K562 (cell line): ENCODE measurements at regions not wholly inside any gene's neighbourhood (a gene's known extent, or its start where the extent isn't known, plus 50 kb on each side); places are given as distances from the start of the nearest gene placed in this dataset.
A peak's percentile ranks its signal among the peaks of the same experiment; 100 is the strongest.

Source experiments
- ATF7 ChIP-seq: fragments of 450-650 bp; IDR thresholded peaks from 2 replicates; pipeline ENCODE4 v1.7.1; 2014; ENCODE audit warnings: mild to moderate bottlenecking, moderate library complexity
- BMI1 ChIP-seq: fragments of 150-350 bp; IDR thresholded peaks from 2 replicates; pipeline ENCODE4 v1.6.1; 2014; ENCODE audit warnings: low read length
- BRD9 ChIP-seq: fragments of 450-650 bp; IDR thresholded peaks from 2 replicates; pipeline ENCODE4 v1.6.1; 2018; ENCODE audit warnings: low read depth; ENCODE audit not compliant: partially characterized antibody
- GMEB1 ChIP-seq: fragments of 250-450 bp; sonication (Bioruptor Pico); IDR thresholded peaks from 2 replicates; pipeline ENCODE4 v1.4.0; 2020; ENCODE audit warnings: mild to moderate bottlenecking
- HSF4 ChIP-seq: fragments of 250-450 bp; sonication (Bioruptor Pico); IDR thresholded peaks from 2 replicates; pipeline ENCODE4 v2.1.2; 2022; ENCODE audit warnings: mild to moderate bottlenecking, moderate library complexity, borderline replicate concordance
- KDM1A ChIP-seq, 2 experiments: fragments of 450-650 bp; IDR thresholded peaks; 2 replicates each; pipeline ENCODE4 v1.6.1; 2016; ENCODE audit warnings: mild to moderate bottlenecking in 2 of 2
- MAFK ChIP-seq: IDR thresholded peaks from 2 replicates; pipeline ENCODE4 v1.6.1; 2011; ENCODE audit warnings: low read length, improper control_type of control experiment
- MEF2A ChIP-seq: IDR thresholded peaks from 2 replicates; pipeline ENCODE4 v1.6.1; 2011; ENCODE audit warnings: low read depth, mild to moderate bottlenecking, low read length, moderate library complexity; ENCODE audit not compliant: control insufficient read depth
- NR2C2 ChIP-seq, 2 experiments: fragments of 200-800 bp in 1 of 2; sonication (Bioruptor generic) in 1 of 2; sonication (generic) in 1 of 2; formaldehyde crosslinking in 1 of 2; IDR thresholded peaks; 2 replicates each; pipeline versions ENCODE4 v1.6.1 to v1.8.0; 2016 to 2022; ENCODE audit warnings: mild to moderate bottlenecking in 1 of 2, missing compliant biosample characterization in 1 of 2, missing genetic modification characterization in 1 of 2, missing genetic modification reagents in 1 of 2
- PURB ChIP-seq: sonication (generic); formaldehyde crosslinking; IDR thresholded peaks from 2 replicates; pipeline ENCODE4 v1.9.0; 2021; ENCODE audit warnings: low read depth, mild to moderate bottlenecking, missing genetic modification reagents
- PYGO2 ChIP-seq: fragments of 450-650 bp; IDR thresholded peaks from 2 replicates; pipeline ENCODE4 v1.6.1; 2016; ENCODE audit warnings: mild to moderate bottlenecking, missing genetic modification characterization, moderate library complexity, missing compliant biosample characterization
- SLC30A9 ChIP-seq: fragments of 250-450 bp; sonication (Bioruptor Pico); IDR thresholded peaks from 2 replicates; pipeline ENCODE4 v1.8.0; 2022; ENCODE audit warnings: mild to moderate bottlenecking, moderate library complexity
- TRIM28 ChIP-seq: fragments of 450-650 bp; IDR thresholded peaks from 2 replicates; pipeline ENCODE4 v1.6.1; 2017
- U2AF1 ChIP-seq: fragments of 200-400 bp; formaldehyde crosslinking; optimal IDR thresholded peaks from 2 replicates; pipeline ENCODE3; 2017; ENCODE audit warnings: mild to moderate bottlenecking, low read depth, low read length, moderate library complexity
- WHSC1 ChIP-seq: IDR thresholded peaks from one replicate; pipeline ENCODE4 v1.6.1; 2012; ENCODE audit warnings: low read length, control low read depth, inconsistent platforms
- ZNF12 ChIP-seq: sonication (generic); formaldehyde crosslinking; IDR thresholded peaks from 2 replicates; pipeline ENCODE4 v1.4.0; 2020; ENCODE audit warnings: mild to moderate bottlenecking, missing genetic modification reagents
- ZNF589 ChIP-seq: fragments of 200-800 bp; sonication (Bioruptor generic); IDR thresholded peaks from 2 replicates; pipeline ENCODE4 v1.6.1; 2016; ENCODE audit warnings: low read depth, missing genetic modification characterization, missing compliant biosample characterization
- ZNF778 ChIP-seq: fragments of 450-650 bp; formaldehyde crosslinking; IDR thresholded peaks from 2 replicates; pipeline ENCODE4 v1.4.0; 2020; ENCODE audit warnings: mild to moderate bottlenecking, moderate library complexity
- ZSCAN29 ChIP-seq: fragments of 450-650 bp; IDR thresholded peaks from 2 replicates; pipeline ENCODE4 v1.6.1; 2017
- TF ChIP-seq, protein P1 (sequence below): fragments of 250-450 bp; sonication (Bioruptor Pico); IDR thresholded peaks from 2 replicates; pipeline ENCODE4 v1.8.0; 2021; ENCODE audit warnings: mild to moderate bottlenecking, moderate library complexity
- TF ChIP-seq, protein P2 (sequence below): fragments of 450-650 bp; IDR thresholded peaks from 2 replicates; pipeline ENCODE4 v1.6.1; 2016; ENCODE audit warnings: low read depth

DNA sequence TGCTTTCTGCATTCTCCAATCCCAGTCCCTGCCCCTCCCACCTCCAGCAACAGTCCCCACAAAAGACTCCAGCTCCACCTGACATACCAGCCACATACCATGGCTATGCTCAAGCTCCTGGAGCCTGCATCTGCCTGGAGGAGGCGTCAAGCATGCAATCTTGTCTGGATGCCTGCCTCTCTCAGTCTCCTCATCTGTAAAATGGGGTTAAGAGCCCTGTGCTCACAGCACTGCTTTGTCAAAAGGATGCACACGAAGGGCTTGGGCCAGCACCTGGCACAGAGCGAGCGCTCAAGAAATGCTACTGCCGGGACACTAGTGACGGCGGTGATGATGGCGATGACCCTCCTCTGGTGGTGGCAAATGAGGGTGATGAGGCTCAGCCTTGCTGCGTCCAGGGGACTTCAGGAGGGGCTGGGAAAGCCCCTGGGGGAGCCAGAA lies 202.9 kb upstream of the IER5L start (continued):
- TF ChIP-seq NR2C2 (CRISPR knock-in tag; IDR thresholded peaks at IDR 0.05) (no peak), NR2C2 (tag; IDR thresholded peaks at IDR 0.05) (no peak), BMI1 (no peak), ZSCAN29 (no peak), PURB (CRISPR knock-in tag) (no peak), BRD9 (no peak), HSF4 (CRISPR knock-in tag) (no peak), TRIM28 (no peak), PYGO2 (tag) (no peak), KDM1A (IDR thresholded peaks at IDR 0.05) (peak in 1 of 2 experiments; percentile 54; a peak in 2 of 4 replicates), ZNF589 (CRISPR knock-in tag) (no peak), GMEB1 (CRISPR knock-in tag) (no peak), MAFK (no peak), ZNF778 (no peak), U2AF1 (no peak), SLC30A9 (CRISPR knock-in tag) (no peak), MEF2A (no peak), ZNF12 (CRISPR knock-in tag) (no peak), ATF7 (no peak), WHSC1 (no peak)
- TF ChIP-seq, protein P1, sequence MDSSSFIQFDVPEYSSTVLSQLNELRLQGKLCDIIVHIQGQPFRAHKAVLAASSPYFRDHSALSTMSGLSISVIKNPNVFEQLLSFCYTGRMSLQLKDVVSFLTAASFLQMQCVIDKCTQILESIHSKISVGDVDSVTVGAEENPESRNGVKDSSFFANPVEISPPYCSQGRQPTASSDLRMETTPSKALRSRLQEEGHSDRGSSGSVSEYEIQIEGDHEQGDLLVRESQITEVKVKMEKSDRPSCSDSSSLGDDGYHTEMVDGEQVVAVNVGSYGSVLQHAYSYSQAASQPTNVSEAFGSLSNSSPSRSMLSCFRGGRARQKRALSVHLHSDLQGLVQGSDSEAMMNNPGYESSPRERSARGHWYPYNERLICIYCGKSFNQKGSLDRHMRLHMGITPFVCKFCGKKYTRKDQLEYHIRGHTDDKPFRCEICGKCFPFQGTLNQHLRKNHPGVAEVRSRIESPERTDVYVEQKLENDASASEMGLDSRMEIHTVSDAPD (CRISPR knock-in tag) = no peak
- TF ChIP-seq, protein P2, sequence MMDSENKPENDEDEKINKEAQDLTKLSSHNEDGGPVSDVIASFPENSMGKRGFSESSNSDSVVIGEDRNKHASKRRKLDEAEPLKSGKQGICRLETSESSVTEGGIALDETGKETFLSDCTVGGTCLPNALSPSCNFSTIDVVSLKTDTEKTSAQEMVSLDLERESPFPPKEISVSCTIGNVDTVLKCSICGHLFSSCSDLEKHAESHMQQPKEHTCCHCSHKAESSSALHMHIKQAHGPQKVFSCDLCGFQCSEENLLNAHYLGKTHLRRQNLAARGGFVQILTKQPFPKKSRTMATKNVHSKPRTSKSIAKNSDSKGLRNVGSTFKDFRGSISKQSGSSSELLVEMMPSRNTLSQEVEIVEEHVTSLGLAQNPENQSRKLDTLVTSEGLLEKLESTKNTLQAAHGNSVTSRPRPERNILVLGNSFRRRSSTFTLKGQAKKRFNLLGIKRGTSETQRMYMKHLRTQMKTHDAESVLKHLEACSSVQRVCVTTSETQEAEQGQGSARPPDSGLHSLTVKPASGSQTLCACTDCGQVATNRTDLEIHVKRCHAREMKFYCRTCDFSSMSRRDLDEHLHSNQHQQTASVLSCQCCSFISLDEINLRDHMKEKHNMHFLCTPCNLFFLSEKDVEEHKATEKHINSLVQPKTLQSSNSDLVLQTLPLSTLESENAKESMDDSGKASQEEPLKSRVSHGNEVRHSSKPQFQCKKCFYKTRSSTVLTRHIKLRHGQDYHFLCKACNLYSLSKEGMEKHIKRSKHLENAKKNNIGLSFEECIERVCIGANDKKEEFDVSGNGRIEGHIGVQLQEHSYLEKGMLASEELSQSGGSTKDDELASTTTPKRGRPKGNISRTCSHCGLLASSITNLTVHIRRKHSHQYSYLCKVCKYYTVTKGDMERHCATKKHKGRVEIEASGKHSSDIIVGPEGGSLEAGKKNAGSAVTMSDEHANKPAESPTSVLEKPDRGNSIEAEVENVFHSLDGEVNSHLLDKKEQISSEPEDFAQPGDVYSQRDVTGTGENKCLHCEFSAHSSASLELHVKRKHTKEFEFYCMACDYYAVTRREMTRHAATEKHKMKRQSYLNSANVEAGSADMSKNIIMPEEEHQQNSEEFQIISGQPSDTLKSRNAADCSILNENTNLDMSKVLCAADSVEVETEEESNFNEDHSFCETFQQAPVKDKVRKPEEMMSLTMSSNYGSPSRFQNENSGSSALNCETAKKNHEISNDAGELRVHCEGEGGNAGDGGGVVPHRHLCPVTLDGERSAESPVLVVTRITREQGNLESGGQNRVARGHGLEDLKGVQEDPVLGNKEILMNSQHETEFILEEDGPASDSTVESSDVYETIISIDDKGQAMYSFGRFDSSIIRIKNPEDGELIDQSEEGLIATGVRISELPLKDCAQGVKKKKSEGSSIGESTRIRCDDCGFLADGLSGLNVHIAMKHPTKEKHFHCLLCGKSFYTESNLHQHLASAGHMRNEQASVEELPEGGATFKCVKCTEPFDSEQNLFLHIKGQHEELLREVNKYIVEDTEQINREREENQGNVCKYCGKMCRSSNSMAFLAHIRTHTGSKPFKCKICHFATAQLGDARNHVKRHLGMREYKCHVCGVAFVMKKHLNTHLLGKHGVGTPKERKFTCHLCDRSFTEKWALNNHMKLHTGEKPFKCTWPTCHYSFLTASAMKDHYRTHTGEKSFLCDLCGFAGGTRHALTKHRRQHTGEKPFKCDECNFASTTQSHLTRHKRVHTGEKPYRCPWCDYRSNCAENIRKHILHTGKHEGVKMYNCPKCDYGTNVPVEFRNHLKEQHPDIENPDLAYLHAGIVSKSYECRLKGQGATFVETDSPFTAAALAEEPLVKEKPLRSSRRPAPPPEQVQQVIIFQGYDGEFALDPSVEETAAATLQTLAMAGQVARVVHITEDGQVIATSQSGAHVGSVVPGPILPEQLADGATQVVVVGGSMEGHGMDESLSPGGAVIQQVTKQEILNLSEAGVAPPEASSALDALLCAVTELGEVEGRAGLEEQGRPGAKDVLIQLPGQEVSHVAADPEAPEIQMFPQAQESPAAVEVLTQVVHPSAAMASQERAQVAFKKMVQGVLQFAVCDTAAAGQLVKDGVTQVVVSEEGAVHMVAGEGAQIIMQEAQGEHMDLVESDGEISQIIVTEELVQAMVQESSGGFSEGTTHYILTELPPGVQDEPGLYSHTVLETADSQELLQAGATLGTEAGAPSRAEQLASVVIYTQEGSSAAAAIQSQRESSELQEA = no peak
